ENCODE measurements at regions not wholly inside any gene's neighbourhood (a gene's known extent, or its start where the extent isn't known, plus 50 kb on each side); places are given as distances from the start of the nearest gene placed in this dataset.

DNA sequence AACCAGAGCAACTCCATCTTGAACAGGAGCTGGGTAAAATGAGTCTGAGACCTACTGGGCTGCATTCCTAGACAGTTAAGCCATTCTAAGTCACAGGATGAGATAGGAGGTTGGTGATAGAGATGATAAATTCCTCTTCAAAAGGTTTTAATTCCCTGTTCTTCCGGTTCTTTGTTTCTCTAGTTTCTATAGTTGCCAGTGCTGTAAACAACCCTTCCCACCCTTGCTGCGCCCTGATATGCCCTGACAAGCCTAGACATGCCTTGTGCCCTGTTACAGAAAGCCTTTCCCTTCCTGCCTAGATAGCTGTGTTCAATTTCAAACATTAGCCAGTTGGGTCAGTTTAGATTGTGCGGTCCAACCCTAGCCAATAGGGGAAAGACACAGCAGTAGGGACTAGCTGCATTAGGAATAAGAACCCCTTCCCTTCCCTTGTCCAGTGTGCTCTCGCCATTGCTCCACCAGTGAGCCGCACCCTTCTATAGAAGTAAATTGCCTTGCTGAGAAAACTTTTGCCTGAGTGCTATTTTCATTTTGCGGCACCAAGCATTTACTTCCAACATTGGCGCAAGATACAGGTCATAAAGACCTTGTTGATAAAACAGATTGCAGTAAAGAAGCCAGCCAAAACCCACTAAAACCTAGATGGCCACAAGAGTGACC, 52.5 kb upstream of the CCN2 start:
- TF ChIP-seq, protein P1, sequence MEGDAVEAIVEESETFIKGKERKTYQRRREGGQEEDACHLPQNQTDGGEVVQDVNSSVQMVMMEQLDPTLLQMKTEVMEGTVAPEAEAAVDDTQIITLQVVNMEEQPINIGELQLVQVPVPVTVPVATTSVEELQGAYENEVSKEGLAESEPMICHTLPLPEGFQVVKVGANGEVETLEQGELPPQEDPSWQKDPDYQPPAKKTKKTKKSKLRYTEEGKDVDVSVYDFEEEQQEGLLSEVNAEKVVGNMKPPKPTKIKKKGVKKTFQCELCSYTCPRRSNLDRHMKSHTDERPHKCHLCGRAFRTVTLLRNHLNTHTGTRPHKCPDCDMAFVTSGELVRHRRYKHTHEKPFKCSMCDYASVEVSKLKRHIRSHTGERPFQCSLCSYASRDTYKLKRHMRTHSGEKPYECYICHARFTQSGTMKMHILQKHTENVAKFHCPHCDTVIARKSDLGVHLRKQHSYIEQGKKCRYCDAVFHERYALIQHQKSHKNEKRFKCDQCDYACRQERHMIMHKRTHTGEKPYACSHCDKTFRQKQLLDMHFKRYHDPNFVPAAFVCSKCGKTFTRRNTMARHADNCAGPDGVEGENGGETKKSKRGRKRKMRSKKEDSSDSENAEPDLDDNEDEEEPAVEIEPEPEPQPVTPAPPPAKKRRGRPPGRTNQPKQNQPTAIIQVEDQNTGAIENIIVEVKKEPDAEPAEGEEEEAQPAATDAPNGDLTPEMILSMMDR (IDR thresholded peaks at IDR 0.05), result no peak
- no peak for TF ChIP-seq POLR2A (IDR thresholded peaks at IDR 0.05)

Data from vagina (tissue), 2 donors.